Ascending aorta (tissue), 2 donors: ENCODE measurements at regions not wholly inside any gene's neighbourhood (a gene's known extent, or its start where the extent isn't known, plus 50 kb on each side); places are given as distances from the start of the nearest gene placed in this dataset.

ENCODE experiments used
- DNase-seq, 2 donors: peaks; one replicate each; pipeline ENCODE4 v3.0.0-alpha.2; 2019; ENCODE audit warnings: low spot score in 2 of 2
- H3K27ac ChIP-seq, 2 donors: fragments of 200-600 bp; sonication (generic); one replicate each; pipeline ENCODE4 v1.5.1; 2016 to 2017; ENCODE audit warnings: mild to moderate bottlenecking in 1 of 2
- H3K27me3 ChIP-seq: fragments of 200-600 bp; sonication (generic); one replicate; pipeline ENCODE4 v1.5.1; 2017
- H3K36me3 ChIP-seq, 2 donors: fragments of 200-600 bp; sonication (generic); one replicate each; pipeline ENCODE4 v1.5.1; 2016
- H3K4me1 ChIP-seq, 2 donors: fragments of 200-600 bp; sonication (generic); one replicate each; pipeline ENCODE4 v1.5.1; 2016 to 2017; ENCODE audit warnings: mild to moderate bottlenecking in 1 of 2
- H3K4me3 ChIP-seq, 2 donors: fragments of 200-600 bp; sonication (generic); one replicate each; pipeline ENCODE4 v1.5.1; 2016 to 2017; ENCODE audit warnings: mild to moderate bottlenecking in 1 of 2
- H3K9me3 ChIP-seq, 2 donors: fragments of 200-600 bp; sonication (generic); one replicate each; pipeline ENCODE4 v1.5.1; 2016
- CTCF ChIP-seq, 3 experiments: fragments of 200-600 bp in 2 of 3; fragments of 450-650 bp in 1 of 3; sonication (generic) in 2 of 3; IDR thresholded peaks; one replicate each; pipeline ENCODE4 v1.5.1; 2016 to 2019; ENCODE audit warnings: antibody characterized with exemption in 3 of 3, mild to moderate bottlenecking in 1 of 3, moderate library complexity in 1 of 3
- intact Hi-C: fragments of 100-400 bp; cut with DNase I; formaldehyde crosslinking; loops from one replicate; pipeline ENCODE4 v1.15.1; 2023

GRCh38 chr10:128884033-128884425 lies 583.0 kb upstream of the MGMT start:
- Histone ChIP-seq H3K36me3 (no peaks in the 10 kb centered on the region), H3K4me1 (no peaks in the 10 kb centered on the region), H3K27ac (no peak overlapping the region), H3K27me3 (no peaks in the 10 kb centered on the region), H3K9me3 (no peaks in the 10 kb centered on the region), H3K4me3 (no peak overlapping the region)
- DNase-seq: no peak
- TF ChIP-seq CTCF (IDR thresholded peaks at IDR 0.05): no peak
- intact Hi-C loops: no loop called here

DNA sequence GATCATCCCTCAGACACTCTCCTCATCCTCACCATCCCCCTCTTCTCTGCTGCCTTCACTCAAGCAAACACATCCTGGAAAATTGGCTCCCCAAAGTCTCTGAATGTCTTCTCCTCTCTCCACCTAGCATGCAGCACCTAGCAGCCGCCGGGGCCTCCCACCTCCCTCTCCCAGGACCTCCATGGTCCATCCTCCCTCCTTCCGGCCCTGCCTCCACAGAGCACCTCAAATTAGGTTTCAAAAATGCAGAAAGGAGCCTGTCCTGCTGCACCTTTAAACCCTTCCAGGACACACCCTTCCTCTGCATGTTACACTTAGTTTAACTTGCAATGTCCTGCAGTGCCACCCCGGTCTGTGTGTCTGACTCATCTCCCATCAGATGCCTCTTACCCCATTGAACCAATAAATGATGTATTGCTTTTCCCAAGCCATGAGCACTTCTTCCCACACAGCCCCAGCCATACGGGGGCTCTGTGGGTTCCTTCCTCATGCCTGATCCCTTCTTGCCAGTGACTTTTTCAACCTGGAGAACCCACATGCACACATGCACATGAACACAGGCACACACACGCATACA lies 582.5 kb upstream of the MGMT start:
- no peak overlapping the region for H3K4me3 ChIP-seq
- DNase-seq: no peak

GRCh38 chr10:128885573-128886555 lies 581.2 kb upstream of the MGMT start:
- Histone ChIP-seq H3K9me3 (no peaks in the 10 kb centered on the region), H3K4me1 (no peaks in the 10 kb centered on the region), H3K36me3 (no peaks in the 10 kb centered on the region), H3K27ac (no peak overlapping the region), H3K27me3 (no peaks in the 10 kb centered on the region), H3K4me3 (no peak overlapping the region)
- no peak for DNase-seq
- intact Hi-C loops: no loop called here
- no peak for TF ChIP-seq CTCF (IDR thresholded peaks at IDR 0.05)

More for the DNA sequence above, 582.5 kb upstream of the MGMT start:
- no peaks in the 10 kb centered on the region for H3K4me1 ChIP-seq
- no peaks in the 10 kb centered on the region for H3K36me3 ChIP-seq
- intact Hi-C loops: no loop called here
- no peaks in the 10 kb centered on the region for H3K9me3 ChIP-seq
- no peak for TF ChIP-seq CTCF (IDR thresholded peaks at IDR 0.05)
- no peak overlapping the region for H3K27ac ChIP-seq
- H3K27me3 ChIP-seq: no peaks in the 10 kb centered on the region

- Histone ChIP-seq H3K4me3 (no peak overlapping the region), H3K27ac (no peak overlapping the region), H3K4me1 (no peaks in the 10 kb centered on the region), H3K9me3 (no peaks in the 10 kb centered on the region), H3K36me3 (no peaks in the 10 kb centered on the region), H3K27me3 (no peaks in the 10 kb centered on the region)
- no peak for DNase-seq
- intact Hi-C loops: no loop called here
- TF ChIP-seq CTCF (IDR thresholded peaks at IDR 0.05): no peak
Observed at GRCh38 chr10:128887856-128888255, 579.2 kb upstream of the MGMT start.

DNA sequence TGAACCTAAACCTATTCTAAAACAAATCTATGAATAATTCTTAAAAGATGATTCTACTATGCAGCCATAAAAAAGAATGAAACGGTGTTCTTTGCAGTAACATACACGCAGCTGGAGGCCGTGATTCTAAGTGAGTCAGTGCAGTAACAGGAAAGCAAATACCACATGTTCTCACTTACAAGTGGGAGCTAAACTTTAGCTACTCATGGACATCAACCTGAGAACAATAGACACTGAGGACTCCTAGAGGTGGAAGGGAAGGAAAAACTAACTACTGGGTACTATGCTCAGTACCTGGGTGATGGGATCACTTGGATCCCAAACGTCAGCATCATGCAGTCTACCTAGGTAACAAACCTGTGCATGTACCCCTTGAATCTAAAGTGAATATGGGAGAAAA lies 575.0 kb upstream of the MGMT start:
- H3K27ac ChIP-seq: no peak overlapping the region
- no peaks in the 10 kb centered on the region for H3K36me3 ChIP-seq
- H3K4me3 ChIP-seq: no peak overlapping the region
- DNase-seq: no peak
- H3K27me3 ChIP-seq: no peaks in the 10 kb centered on the region
- H3K9me3 ChIP-seq: no peaks in the 10 kb centered on the region
- no peak for TF ChIP-seq CTCF (IDR thresholded peaks at IDR 0.05)
- no peaks in the 10 kb centered on the region for H3K4me1 ChIP-seq
- intact Hi-C loops: no loop called here
